ENCODE measurements at regions not wholly inside any gene's neighbourhood (a gene's known extent, or its start where the extent isn't known, plus 50 kb on each side); places are given as distances from the start of the nearest gene placed in this dataset.

- Histone ChIP-seq H3K27ac (no peak overlapping the region), H3K4me1 (no peaks in the 10 kb centered on the region), H3K9me3 (no peaks in the 10 kb centered on the region), H3K4me3 (no peak overlapping the region), H3K36me3 (no peaks in the 10 kb centered on the region), H3K27me3 (peaks cover 0 to 33% of the 10 kb centered on the region in 2 donors)
- TF ChIP-seq, protein P1, sequence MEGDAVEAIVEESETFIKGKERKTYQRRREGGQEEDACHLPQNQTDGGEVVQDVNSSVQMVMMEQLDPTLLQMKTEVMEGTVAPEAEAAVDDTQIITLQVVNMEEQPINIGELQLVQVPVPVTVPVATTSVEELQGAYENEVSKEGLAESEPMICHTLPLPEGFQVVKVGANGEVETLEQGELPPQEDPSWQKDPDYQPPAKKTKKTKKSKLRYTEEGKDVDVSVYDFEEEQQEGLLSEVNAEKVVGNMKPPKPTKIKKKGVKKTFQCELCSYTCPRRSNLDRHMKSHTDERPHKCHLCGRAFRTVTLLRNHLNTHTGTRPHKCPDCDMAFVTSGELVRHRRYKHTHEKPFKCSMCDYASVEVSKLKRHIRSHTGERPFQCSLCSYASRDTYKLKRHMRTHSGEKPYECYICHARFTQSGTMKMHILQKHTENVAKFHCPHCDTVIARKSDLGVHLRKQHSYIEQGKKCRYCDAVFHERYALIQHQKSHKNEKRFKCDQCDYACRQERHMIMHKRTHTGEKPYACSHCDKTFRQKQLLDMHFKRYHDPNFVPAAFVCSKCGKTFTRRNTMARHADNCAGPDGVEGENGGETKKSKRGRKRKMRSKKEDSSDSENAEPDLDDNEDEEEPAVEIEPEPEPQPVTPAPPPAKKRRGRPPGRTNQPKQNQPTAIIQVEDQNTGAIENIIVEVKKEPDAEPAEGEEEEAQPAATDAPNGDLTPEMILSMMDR (IDR thresholded peaks at IDR 0.05) = no peak
- no peak for ATAC-seq
- intact Hi-C loops (cut with DNase I) = no loop called here
- no peak for DNase-seq
Observed at GRCh38 chr19:31416548-31416947, 67.3 kb upstream of the TSHZ3 start.

DNA sequence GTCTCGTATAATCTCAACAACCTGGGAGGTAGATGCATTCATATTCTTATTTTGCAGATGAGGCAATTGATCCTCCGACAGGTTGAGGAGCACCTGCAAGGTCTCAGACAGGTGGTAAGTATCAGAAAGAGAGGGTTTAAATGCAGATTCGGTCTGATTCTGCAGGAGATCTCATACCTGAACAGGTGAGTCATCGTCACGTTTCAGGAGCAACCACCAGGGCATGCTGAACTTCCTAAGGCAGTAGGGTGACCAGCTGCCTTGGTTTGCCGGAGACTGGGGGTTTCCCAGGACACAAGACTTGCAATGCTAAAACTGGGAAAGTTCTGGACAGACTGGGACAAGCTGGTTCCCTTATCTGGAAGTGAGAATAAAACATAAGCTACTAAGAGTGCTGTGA lies 68.8 kb upstream of the TSHZ3 start:
- peaks cover 0 to 40% of the 10 kb centered on the region in 2 donors for H3K27me3 ChIP-seq
- DNase-seq (no peak), ATAC-seq (no peak)
- intact Hi-C loops (cut with DNase I) = no loop called here
- no peaks in the 10 kb centered on the region for H3K9me3 ChIP-seq
- H3K4me3 ChIP-seq = no peak overlapping the region
- H3K4me1 ChIP-seq = no peaks in the 10 kb centered on the region
- H3K36me3 ChIP-seq = no peaks in the 10 kb centered on the region
- H3K27ac ChIP-seq = no peak overlapping the region
- TF ChIP-seq, protein P1 (IDR thresholded peaks at IDR 0.05) = no peak

DNA sequence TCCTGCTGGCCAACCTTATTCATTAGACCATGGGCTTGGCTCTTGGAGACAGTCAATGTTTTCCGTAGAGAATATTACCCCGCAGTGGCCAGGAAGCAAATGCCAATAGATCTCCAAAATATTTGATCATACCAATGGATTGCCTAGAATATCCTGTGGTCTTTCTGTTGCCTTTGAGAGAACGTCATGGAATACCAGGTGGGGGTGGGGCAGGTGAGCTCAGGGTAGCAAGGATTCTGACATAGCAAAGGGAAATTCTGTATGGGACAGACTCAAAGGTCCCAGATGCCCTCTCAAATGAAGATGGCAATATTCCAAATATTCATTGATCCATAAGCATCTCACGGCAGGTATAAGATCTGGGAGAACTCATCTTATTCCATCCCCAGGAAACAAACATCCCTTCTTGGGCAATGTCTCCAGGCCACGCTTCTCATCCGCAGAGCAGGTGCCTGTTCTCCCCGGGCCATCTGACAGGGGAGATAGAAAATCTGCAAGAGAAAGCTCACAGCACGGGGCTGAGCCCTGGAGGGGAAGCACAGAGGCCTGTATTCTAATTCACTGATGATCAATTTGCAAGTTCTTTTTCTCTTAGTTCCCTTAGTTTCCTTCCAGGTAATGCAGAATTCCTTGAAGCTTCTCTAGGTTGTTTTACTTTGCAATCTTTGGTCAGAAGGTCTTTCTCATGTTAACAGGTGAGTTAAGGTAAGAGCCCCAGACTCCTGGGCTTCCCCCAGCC lies 69.6 kb upstream of the TSHZ3 start:
- DNase-seq = no peak
- H3K27me3 ChIP-seq = peaks cover 0 to 46% of the 10 kb centered on the region in 2 donors
- no peaks in the 10 kb centered on the region for H3K4me1 ChIP-seq
- TF ChIP-seq, protein P1 (IDR thresholded peaks at IDR 0.05) = no peak
- H3K27ac ChIP-seq = no peak overlapping the region
- H3K36me3 ChIP-seq = no peaks in the 10 kb centered on the region
- no peak overlapping the region for H3K4me3 ChIP-seq
- H3K9me3 ChIP-seq = no peaks in the 10 kb centered on the region
- ATAC-seq = no peak
- intact Hi-C loops (cut with DNase I) = no loop called here

- ATAC-seq (no peak), DNase-seq (no peak)
- Histone ChIP-seq H3K27ac (no peak overlapping the region), H3K4me3 (no peak overlapping the region), H3K9me3 (no peaks in the 10 kb centered on the region), H3K27me3 (peaks cover 0 to 57% of the 10 kb centered on the region in 2 donors), H3K36me3 (no peaks in the 10 kb centered on the region), H3K4me1 (no peaks in the 10 kb centered on the region)
- intact Hi-C loops (cut with DNase I) = no loop called here
- TF ChIP-seq, protein P1 (IDR thresholded peaks at IDR 0.05) = no peak
Observed at GRCh38 chr19:31419871-31420445, 70.7 kb upstream of the TSHZ3 start.

DNA sequence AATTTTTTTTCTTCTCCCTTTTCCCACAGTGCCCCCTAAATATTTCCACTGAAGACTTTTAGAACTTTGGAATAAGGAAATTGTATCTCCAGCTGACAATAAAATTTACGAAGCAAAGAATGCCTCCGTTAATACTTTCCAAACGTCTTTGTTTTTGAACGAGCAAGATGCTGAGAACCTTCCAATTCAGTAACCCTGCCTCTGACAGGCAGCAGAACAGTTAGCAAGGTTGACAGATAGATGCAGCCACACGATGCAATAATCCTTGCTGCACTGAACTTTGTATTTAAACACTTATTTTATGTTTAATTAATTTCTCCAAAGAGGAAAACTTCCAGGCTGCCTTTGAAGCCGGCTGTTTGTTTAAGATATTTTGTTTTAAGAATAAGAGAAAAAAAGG lies 71.8 kb upstream of the TSHZ3 start:
- intact Hi-C loops (cut with DNase I) = no loop called here
- no peak for ATAC-seq
- TF ChIP-seq, protein P1 (IDR thresholded peaks at IDR 0.05) = no peak
- Histone ChIP-seq H3K27me3 (peaks cover 0 to 60% of the 10 kb centered on the region in 2 donors), H3K36me3 (no peaks in the 10 kb centered on the region), H3K27ac (no peak overlapping the region), H3K4me1 (no peaks in the 10 kb centered on the region), H3K4me3 (no peak overlapping the region), H3K9me3 (no peaks in the 10 kb centered on the region)
- no peak for DNase-seq
